Keratinocyte (primary cell): ENCODE measurements at regions not wholly inside any gene's neighbourhood (a gene's known extent, or its start where the extent isn't known, plus 50 kb on each side); places are given as distances from the start of the nearest gene placed in this dataset.
"Not testable (repeated sequence)": the region's sequence is repeated elsewhere in the genome, so short reads cannot be mapped to it uniquely, and the experiment has no call there.

Experiments
- DNase-seq: peaks from one replicate; pipeline ENCODE4 v3.0.0-alpha.2; 2011; ENCODE audit warnings: low read depth, missing footprints, low spot score
- FAIRE-seq: peaks from 2 replicates; lab custom pipeline; 2011; peaks lifted over from hg19 to GRCh38; lab: Jason Lieb, UNC
- H2AFZ ChIP-seq: 2 replicates; pipeline ENCODE4 v1.6.0; 2012; ENCODE audit warnings: low read length, control low read depth, inconsistent platforms; ENCODE audit not compliant: control insufficient read depth
- H3K27ac ChIP-seq: 2 replicates; pipeline ENCODE4 v1.5.1; 2011; ENCODE audit warnings: low read length; ENCODE audit not compliant: control insufficient read depth, insufficient read depth
- H3K27me3 ChIP-seq: 3 replicates; pipeline ENCODE4 v1.6.0; 2011; ENCODE audit warnings: low read length; ENCODE audit not compliant: control insufficient read depth, insufficient read depth; ENCODE audit errors: extremely low read depth
- H3K36me3 ChIP-seq, 2 experiments: 2 replicates in 1 of 2; 3 replicates in 1 of 2; pipeline ENCODE4 v1.5.1; 2011; ENCODE audit warnings: low read length in 2 of 2, mild to moderate bottlenecking in 1 of 2; ENCODE audit not compliant: control insufficient read depth in 2 of 2, insufficient read depth in 2 of 2; ENCODE audit errors: extremely low read depth in 1 of 2
- H3K4me1 ChIP-seq: 3 replicates; pipeline ENCODE4 v1.5.1; 2011; ENCODE audit warnings: low read length; ENCODE audit not compliant: control insufficient read depth, insufficient read depth; ENCODE audit errors: extremely low read depth
- H3K4me2 ChIP-seq: 3 replicates; pipeline ENCODE4 v1.6.0; 2011; ENCODE audit warnings: low read depth, low read length; ENCODE audit not compliant: control insufficient read depth, insufficient read depth; ENCODE audit errors: extremely low read depth
- H3K4me3 ChIP-seq, 3 experiments: fragments of 200-600 bp in 1 of 3; sonication (generic) in 1 of 3; 2 replicates in 2 of 3; 3 replicates in 1 of 3; pipeline ENCODE4 v1.5.1; 2011 to 2016; ENCODE audit warnings: low read length in 3 of 3, mild to moderate bottlenecking in 3 of 3, control low read depth in 2 of 3, inconsistent platforms in 1 of 3, low read depth in 1 of 3, mixed read lengths in 1 of 3, mixed run types in 1 of 3, moderate library complexity in 1 of 3; ENCODE audit not compliant: control insufficient read depth in 2 of 3, insufficient read depth in 2 of 3; ENCODE audit errors: extremely low read depth in 1 of 3
- H3K79me2 ChIP-seq: 2 replicates; pipeline ENCODE4 v1.6.0; 2012; ENCODE audit warnings: low read length; ENCODE audit not compliant: control insufficient read depth, insufficient read depth
- H3K9ac ChIP-seq: 3 replicates; pipeline ENCODE4 v1.6.0; 2011; ENCODE audit warnings: low read length; ENCODE audit not compliant: control insufficient read depth, insufficient read depth; ENCODE audit errors: extremely low read depth
- H3K9me1 ChIP-seq: 3 replicates; pipeline ENCODE4 v1.6.0; 2011; ENCODE audit warnings: low read length; ENCODE audit not compliant: control insufficient read depth, insufficient read depth; ENCODE audit errors: extremely low read depth
- H3K9me3 ChIP-seq: 2 replicates; pipeline ENCODE4 v1.5.1; 2012; ENCODE audit warnings: low read depth, low read length; ENCODE audit not compliant: control insufficient read depth
- H4K20me1 ChIP-seq: 3 replicates; pipeline ENCODE4 v1.6.0; 2011; ENCODE audit warnings: low read length; ENCODE audit not compliant: control insufficient read depth, insufficient read depth; ENCODE audit errors: extremely low read depth
- EZH2 ChIP-seq: IDR thresholded peaks from one replicate; pipeline ENCODE4 v1.6.1; 2012; ENCODE audit warnings: inconsistent platforms, mild to moderate bottlenecking, low read length, moderate library complexity
- dilution Hi-C: fragments of 300-500 bp; cut with MboI; formaldehyde crosslinking; loops from one replicate; pipeline ENCODE4 v1.7.0; 2020; ENCODE audit warnings: low sequenced_read_pairs; ENCODE audit not compliant: extremely low pct_ligation_motif_present
- TF ChIP-seq, protein P1 (sequence below), 3 experiments: IDR thresholded peaks in 1 of 3; conservative IDR thresholded peaks in 1 of 3; optimal IDR thresholded peaks in 1 of 3; 2 replicates in 2 of 3; 3 replicates in 1 of 3; pipeline versions ENCODE3 to v1.5.1; 2011; ENCODE audit warnings: low read length in 3 of 3, mild to moderate bottlenecking in 3 of 3, moderate library complexity in 2 of 3, control low read depth in 1 of 3, inconsistent platforms in 1 of 3; ENCODE audit not compliant: insufficient read depth in 2 of 3; ENCODE audit errors: extremely low read depth in 1 of 3

DNA sequence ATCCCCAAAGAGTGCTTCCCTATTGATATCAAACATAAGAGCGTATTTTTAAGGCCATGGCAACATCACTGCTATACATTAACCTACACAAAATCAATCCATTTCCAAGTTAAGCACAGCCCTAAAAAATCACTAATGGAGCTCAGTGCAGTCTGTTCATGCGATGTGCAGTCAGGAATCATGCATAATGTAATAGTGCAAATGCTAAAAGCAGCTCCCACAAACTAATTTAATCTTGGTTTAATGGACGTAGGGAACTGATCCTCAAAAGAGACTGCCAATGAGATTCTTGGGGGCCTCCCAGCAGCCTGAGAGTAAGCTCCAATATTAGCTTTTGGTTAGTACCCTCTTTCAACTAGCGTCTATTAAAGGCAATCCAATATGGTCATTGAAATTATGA is 245.9 kb downstream of the TOX3 start:
- DNase-seq (no peak), FAIRE-seq (no peak)
- Histone ChIP-seq H3K27ac (no peak overlapping the region), H3K27me3 (no peaks in the 10 kb centered on the region), H3K4me1 (no peaks in the 10 kb centered on the region), H3K4me3 (no peak overlapping the region), H3K36me3 (no peaks in the 10 kb centered on the region), H3K9ac (no peak overlapping the region), H3K79me2 (no peaks in the 10 kb centered on the region), H2AFZ (no peak overlapping the region), H4K20me1 (no peaks in the 10 kb centered on the region), H3K9me3 (no peaks in the 10 kb centered on the region), H3K9me1 (no peaks in the 10 kb centered on the region), H3K4me2 (no peak overlapping the region)
- dilution Hi-C loops: no loop called here
- no peak for TF ChIP-seq EZH2
- TF ChIP-seq, protein P1, sequence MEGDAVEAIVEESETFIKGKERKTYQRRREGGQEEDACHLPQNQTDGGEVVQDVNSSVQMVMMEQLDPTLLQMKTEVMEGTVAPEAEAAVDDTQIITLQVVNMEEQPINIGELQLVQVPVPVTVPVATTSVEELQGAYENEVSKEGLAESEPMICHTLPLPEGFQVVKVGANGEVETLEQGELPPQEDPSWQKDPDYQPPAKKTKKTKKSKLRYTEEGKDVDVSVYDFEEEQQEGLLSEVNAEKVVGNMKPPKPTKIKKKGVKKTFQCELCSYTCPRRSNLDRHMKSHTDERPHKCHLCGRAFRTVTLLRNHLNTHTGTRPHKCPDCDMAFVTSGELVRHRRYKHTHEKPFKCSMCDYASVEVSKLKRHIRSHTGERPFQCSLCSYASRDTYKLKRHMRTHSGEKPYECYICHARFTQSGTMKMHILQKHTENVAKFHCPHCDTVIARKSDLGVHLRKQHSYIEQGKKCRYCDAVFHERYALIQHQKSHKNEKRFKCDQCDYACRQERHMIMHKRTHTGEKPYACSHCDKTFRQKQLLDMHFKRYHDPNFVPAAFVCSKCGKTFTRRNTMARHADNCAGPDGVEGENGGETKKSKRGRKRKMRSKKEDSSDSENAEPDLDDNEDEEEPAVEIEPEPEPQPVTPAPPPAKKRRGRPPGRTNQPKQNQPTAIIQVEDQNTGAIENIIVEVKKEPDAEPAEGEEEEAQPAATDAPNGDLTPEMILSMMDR (optimal IDR thresholded peaks at IDR 0.05 in 1 of 3, IDR thresholded peaks at IDR 0.05 in 1 of 3, conservative IDR thresholded peaks at IDR 0.05 in 1 of 3; ENCODE audit: extremely low read depth in 1 of 3, insufficient read depth in 2 of 3, low read length in 3 of 3): no peak

DNA sequence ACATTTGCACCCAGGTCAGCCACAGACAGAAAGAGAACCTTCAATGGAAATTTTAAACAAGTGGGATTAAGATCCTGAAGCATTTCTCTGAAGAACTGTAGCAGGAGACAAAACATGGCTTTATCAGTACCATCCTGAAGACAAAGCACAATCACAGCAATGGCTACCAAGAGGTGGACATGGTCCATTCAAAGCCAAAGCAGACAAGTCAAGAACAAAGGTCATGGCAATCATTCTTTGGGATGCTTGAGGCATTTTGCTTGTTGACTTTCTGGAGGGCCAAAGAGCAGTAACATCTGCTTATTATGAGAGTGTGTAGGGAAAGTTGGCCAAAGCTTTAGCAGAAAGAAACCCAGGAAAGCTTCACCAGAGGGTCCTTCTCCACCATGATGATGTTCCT is 248.2 kb downstream of the TOX3 start:
- Histone ChIP-seq H3K36me3 (no peaks in the 10 kb centered on the region), H3K9ac (no peak overlapping the region), H3K27ac (no peak overlapping the region), H3K79me2 (no peaks in the 10 kb centered on the region), H2AFZ (no peak overlapping the region), H3K4me2 (no peak overlapping the region), H3K9me1 (no peaks in the 10 kb centered on the region), H3K9me3 (no peaks in the 10 kb centered on the region), H3K4me3 (no peak overlapping the region), H3K27me3 (no peaks in the 10 kb centered on the region), H4K20me1 (no peaks in the 10 kb centered on the region), H3K4me1 (no peaks in the 10 kb centered on the region)
- TF ChIP-seq, protein P1 (optimal IDR thresholded peaks at IDR 0.05 in 1 of 3, IDR thresholded peaks at IDR 0.05 in 1 of 3, conservative IDR thresholded peaks at IDR 0.05 in 1 of 3; ENCODE audit: extremely low read depth in 1 of 3, insufficient read depth in 2 of 3, low read length in 3 of 3): no peak
- TF ChIP-seq EZH2: no peak
- FAIRE-seq (no peak), DNase-seq (no peak)
- dilution Hi-C loops: no loop called here

DNA sequence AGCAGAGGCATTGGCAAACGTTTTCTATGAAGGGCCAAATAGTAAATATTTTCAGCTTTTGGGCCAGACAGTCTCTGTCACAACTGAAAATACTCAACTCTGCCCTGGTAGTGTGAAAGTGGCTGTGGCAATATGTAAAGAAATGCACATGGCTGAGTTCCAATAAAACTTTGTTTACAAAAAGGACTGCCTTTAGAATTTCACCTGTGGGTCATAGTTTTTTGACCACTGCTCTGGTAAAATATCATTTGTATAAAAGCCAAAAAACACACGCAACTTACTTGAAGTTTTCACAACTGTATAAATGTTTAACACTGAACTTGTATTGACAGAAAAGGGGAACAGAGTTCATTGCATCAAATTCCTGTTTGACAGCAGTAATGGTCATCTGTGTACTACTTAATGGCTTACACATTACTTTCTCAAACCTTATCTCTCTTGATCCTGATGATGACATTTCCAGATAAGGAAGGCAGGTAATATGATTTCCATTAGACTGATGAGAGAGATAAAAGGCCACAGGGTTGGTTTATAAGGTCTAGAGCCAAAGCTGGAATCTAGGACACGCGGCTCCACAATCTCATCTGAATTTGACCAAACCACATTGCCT is 250.1 kb downstream of the TOX3 start:
- H3K27me3 ChIP-seq, dilution Hi-C loops, H3K9me3 ChIP-seq, H2AFZ ChIP-seq, H3K27ac ChIP-seq, H4K20me1 ChIP-seq, H3K4me2 ChIP-seq, H3K4me1 ChIP-seq, DNase-seq, H3K4me3 ChIP-seq, H3K79me2 ChIP-seq, H3K36me3 ChIP-seq, H3K9ac ChIP-seq, H3K9me1 ChIP-seq, FAIRE-seq: not testable (repeated sequence)
